ENCODE measurements at regions not wholly inside any gene's neighbourhood (a gene's known extent, or its start where the extent isn't known, plus 50 kb on each side); places are given as distances from the start of the nearest gene placed in this dataset.

- no peak for DNase-seq
These were observed 60.1 kb upstream of the SALL1 start for GRCh38 chr16:51211148-51211547.

- no peak for DNase-seq
These were observed 59.0 kb upstream of the SALL1 start for GRCh38 chr16:51210087-51210486.

- DNase-seq = no peak
These were observed 50.5 kb upstream of the SALL1 start for GRCh38 chr16:51201604-51202003.

Measured in DMS79 treated with DMSO at 0.1 percent for 48 hours (cell line).